ENCODE measurements at regions not wholly inside any gene's neighbourhood (a gene's known extent, or its start where the extent isn't known, plus 50 kb on each side); places are given as distances from the start of the nearest gene placed in this dataset.

DNA sequence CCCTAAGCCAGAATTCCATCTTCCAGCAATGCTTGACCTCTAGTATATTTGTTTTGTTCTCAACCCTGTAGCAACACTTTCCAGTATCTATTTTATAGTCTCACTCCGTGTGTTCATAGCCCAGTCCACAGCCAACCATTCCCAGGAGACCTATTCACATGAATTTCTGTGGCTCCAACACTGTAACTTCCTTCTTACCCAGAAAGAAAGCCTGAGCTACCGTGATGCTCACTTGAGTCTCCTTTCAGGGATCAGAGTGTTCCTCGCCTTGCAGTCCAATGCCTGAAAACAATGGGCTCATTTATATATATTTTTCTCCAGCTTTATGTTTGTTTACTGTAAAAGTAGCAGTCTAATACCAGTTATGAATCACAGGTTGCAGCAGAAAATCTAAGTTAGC is 645.0 kb upstream of the NOVA1 start:
- H3K4me1 Mint-ChIP-seq: no peaks in the 10 kb centered on the region
- DNase-seq (no peak), ATAC-seq (ENCODE audit: low read depth) (no peak)
- no peaks in the 10 kb centered on the region for H3K27me3 Mint-ChIP-seq
- Histone ChIP-seq H3K4me3 (ENCODE audit: control extremely low read depth in 1 of 5, extremely low read depth in 1 of 5, insufficient read depth in 1 of 5, low read depth in 2 of 5, low read length in 4 of 5) (no peak overlapping the region), H3K4me1 (ENCODE audit: control insufficient read depth in 2 of 2, insufficient read depth in 2 of 2, low read length in 2 of 2) (no peaks in the 10 kb centered on the region), H3K79me2 (ENCODE audit: control insufficient read depth, insufficient read depth, low read length) (no peaks in the 10 kb centered on the region), H3K9me3 (ENCODE audit: control extremely low read depth in 1 of 3, control insufficient read depth in 2 of 3, insufficient read depth in 1 of 3, low read length in 2 of 3) (peaks cover 0 to 4% (median 0%) of the 10 kb centered on the region in 3 donors), H3K36me3 (replicated peaks in 1 of 2; ENCODE audit: control extremely low read depth in 1 of 2, control insufficient read depth in 1 of 2, extremely low read depth in 1 of 2, insufficient read depth in 2 of 2, low read length in 1 of 2) (no peaks in the 10 kb centered on the region), H3K27me3 (replicated peaks in 1 of 4; ENCODE audit: control extremely low read depth in 1 of 4, control insufficient read depth in 3 of 4, insufficient read depth in 4 of 4, low read length in 3 of 4) (no peaks in the 10 kb centered on the region), H3K27ac (ENCODE audit: low read length in 2 of 2) (no peak overlapping the region), H2AFZ (ENCODE audit: insufficient read depth, low read depth, low read length, poor library complexity, severe bottlenecking) (no peak overlapping the region), H4K20me1 (ENCODE audit: control insufficient read depth, insufficient read depth, low read length, poor library complexity, severe bottlenecking) (no peaks in the 10 kb centered on the region), H3K4me2 (replicated peaks; ENCODE audit: low read depth, low read length, poor library complexity, severe bottlenecking) (no peak overlapping the region), H3K9ac (ENCODE audit: low read length) (no peak overlapping the region)
- H3K9me3 Mint-ChIP-seq (ENCODE audit: insufficient read depth): peaks cover 2% of the 10 kb centered on the region
- CTCF ChIA-PET: interaction anchor here (0.6 kb wide), 1 partner anchor 267 kb away, joined by 3 read pairs; no protein-coding TSS in a partner anchor
- H3K27ac Mint-ChIP-seq: no peak overlapping the region
- POLR2A ChIA-PET: no interaction called here
- intact Hi-C loops (cut with micrococcal nuclease): no loop called here
- no peak overlapping the region for H3K4me3 Mint-ChIP-seq
- 50% methylated on average over 2 of the region's 3 CpGs for WGBS (ENCODE audit: insufficient coverage)
- TF ChIP-seq, protein P1, sequence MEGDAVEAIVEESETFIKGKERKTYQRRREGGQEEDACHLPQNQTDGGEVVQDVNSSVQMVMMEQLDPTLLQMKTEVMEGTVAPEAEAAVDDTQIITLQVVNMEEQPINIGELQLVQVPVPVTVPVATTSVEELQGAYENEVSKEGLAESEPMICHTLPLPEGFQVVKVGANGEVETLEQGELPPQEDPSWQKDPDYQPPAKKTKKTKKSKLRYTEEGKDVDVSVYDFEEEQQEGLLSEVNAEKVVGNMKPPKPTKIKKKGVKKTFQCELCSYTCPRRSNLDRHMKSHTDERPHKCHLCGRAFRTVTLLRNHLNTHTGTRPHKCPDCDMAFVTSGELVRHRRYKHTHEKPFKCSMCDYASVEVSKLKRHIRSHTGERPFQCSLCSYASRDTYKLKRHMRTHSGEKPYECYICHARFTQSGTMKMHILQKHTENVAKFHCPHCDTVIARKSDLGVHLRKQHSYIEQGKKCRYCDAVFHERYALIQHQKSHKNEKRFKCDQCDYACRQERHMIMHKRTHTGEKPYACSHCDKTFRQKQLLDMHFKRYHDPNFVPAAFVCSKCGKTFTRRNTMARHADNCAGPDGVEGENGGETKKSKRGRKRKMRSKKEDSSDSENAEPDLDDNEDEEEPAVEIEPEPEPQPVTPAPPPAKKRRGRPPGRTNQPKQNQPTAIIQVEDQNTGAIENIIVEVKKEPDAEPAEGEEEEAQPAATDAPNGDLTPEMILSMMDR (IDR thresholded peaks at IDR 0.05): no peak
- TF ChIP-seq EZH2 (IDR thresholded peaks at IDR 0.05; ENCODE audit: borderline replicate concordance, insufficient read depth, low read depth, low read length, poor library complexity, severe bottlenecking): no peak

GRCh38 chr14:27243365-27243764 is 645.5 kb upstream of the NOVA1 start:
- POLR2A ChIA-PET: no interaction called here
- no peaks in the 10 kb centered on the region for H3K36me3 ChIP-seq (replicated peaks in 1 of 2; ENCODE audit: control extremely low read depth in 1 of 2, control insufficient read depth in 1 of 2, extremely low read depth in 1 of 2, insufficient read depth in 2 of 2, low read length in 1 of 2)
- intact Hi-C loops (cut with micrococcal nuclease): no loop called here
- no peaks in the 10 kb centered on the region for H4K20me1 ChIP-seq (ENCODE audit: control insufficient read depth, insufficient read depth, low read length, poor library complexity, severe bottlenecking)
- WGBS (ENCODE audit: insufficient coverage): no CpG with 5 or more reads among the region's 2 CpGs
- no peak for DNase-seq
- Mint-ChIP-seq H3K9me3 (ENCODE audit: insufficient read depth) (peaks cover 2% of the 10 kb centered on the region), H3K4me1 (no peaks in the 10 kb centered on the region), H3K27ac (no peak overlapping the region), H3K27me3 (no peaks in the 10 kb centered on the region), H3K4me3 (no peak overlapping the region)
- H3K4me1 ChIP-seq (ENCODE audit: control insufficient read depth in 2 of 2, insufficient read depth in 2 of 2, low read length in 2 of 2): no peaks in the 10 kb centered on the region
- H3K79me2 ChIP-seq (ENCODE audit: control insufficient read depth, insufficient read depth, low read length): no peaks in the 10 kb centered on the region
- H3K4me2 ChIP-seq (replicated peaks; ENCODE audit: low read depth, low read length, poor library complexity, severe bottlenecking): no peak overlapping the region
- H3K9me3 ChIP-seq (ENCODE audit: control extremely low read depth in 1 of 3, control insufficient read depth in 2 of 3, insufficient read depth in 1 of 3, low read length in 2 of 3): peaks cover 0 to 4% (median 0%) of the 10 kb centered on the region in 3 donors
- no peaks in the 10 kb centered on the region for H3K27me3 ChIP-seq (replicated peaks in 1 of 4; ENCODE audit: control extremely low read depth in 1 of 4, control insufficient read depth in 3 of 4, insufficient read depth in 4 of 4, low read length in 3 of 4)
- TF ChIP-seq EZH2 (IDR thresholded peaks at IDR 0.05; ENCODE audit: borderline replicate concordance, insufficient read depth, low read depth, low read length, poor library complexity, severe bottlenecking): no peak
- TF ChIP-seq, protein P1 (IDR thresholded peaks at IDR 0.05): no peak
- ATAC-seq (ENCODE audit: low read depth): no peak
- no peak overlapping the region for H2AFZ ChIP-seq (ENCODE audit: insufficient read depth, low read depth, low read length, poor library complexity, severe bottlenecking)
- H3K4me3 ChIP-seq (ENCODE audit: control extremely low read depth in 1 of 5, extremely low read depth in 1 of 5, insufficient read depth in 1 of 5, low read depth in 2 of 5, low read length in 4 of 5): no peak overlapping the region
- CTCF ChIA-PET: interaction anchor here (0.6 kb wide), 1 partner anchor 266 kb away, joined by 3 read pairs; no protein-coding TSS in a partner anchor
- H3K9ac ChIP-seq (ENCODE audit: low read length): no peak overlapping the region
- no peak overlapping the region for H3K27ac ChIP-seq (ENCODE audit: low read length in 2 of 2)
